Body of pancreas (tissue), 4 donors: ENCODE measurements at regions not wholly inside any gene's neighbourhood (a gene's known extent, or its start where the extent isn't known, plus 50 kb on each side); places are given as distances from the start of the nearest gene placed in this dataset.

ENCODE experiments used
- ATAC-seq: fragments of 150-250 bp; one replicate; pipeline ENCODE4 v1.9.1; 2016
- DNase-seq, 4 donors: peaks; one replicate each; pipeline ENCODE4 v3.0.0-alpha.2; 2019
- H3K27ac ChIP-seq, 4 donors: fragments of 200-600 bp; sonication (generic); 1 replicate in 3 of 4; 2 replicates in 1 of 4; pipeline versions ENCODE4 v1.5.1 to v1.6.1; 2016 to 2019; ENCODE audit warnings: mild to moderate bottlenecking in 1 of 4, mixed read lengths in 1 of 4, moderate library complexity in 1 of 4
- H3K27me3 ChIP-seq, 2 donors: fragments of 200-600 bp; sonication (generic); one replicate each; pipeline ENCODE4 v1.6.0; 2016; ENCODE audit warnings: mild to moderate bottlenecking in 1 of 2
- H3K36me3 ChIP-seq, 2 donors: fragments of 200-600 bp; sonication (generic); replicated peaks in 1 of 2; 2 replicates each; pipeline ENCODE4 v1.5.1; 2016; ENCODE audit warnings: low read depth in 2 of 2; ENCODE audit not compliant: insufficient read depth in 1 of 2
- H3K4me1 ChIP-seq: fragments of 200-600 bp; sonication (generic); one replicate; pipeline ENCODE4 v1.6.0; 2016
- H3K4me3 ChIP-seq, 2 donors: fragments of 200-600 bp; sonication (generic); 1 replicate in 1 of 2; 2 replicates in 1 of 2; pipeline ENCODE4 v1.5.1; 2016 to 2019
- H3K9me3 ChIP-seq, 3 donors: fragments of 200-600 bp; sonication (generic); 1 replicate in 2 of 3; 2 replicates in 1 of 3; pipeline ENCODE4 v1.5.1; 2016
- POLR2A ChIP-seq, 3 donors: fragments of 450-650 bp; IDR thresholded peaks; one replicate each; pipeline ENCODE4 v1.6.1; 2016; ENCODE audit warnings: antibody characterized with exemption in 3 of 3, mild to moderate bottlenecking in 2 of 3
- WGBS, 2 donors: methylation state at CpG; one replicate each; pipeline ENCODE4 v1.1.5; 2017; 5-methylcytosine and 5-hydroxymethylcytosine counted together
- intact Hi-C: fragments of 100-400 bp; cut with DNase I; formaldehyde crosslinking; loops from one replicate; pipeline ENCODE4 v1.15.1; 2023
- TF ChIP-seq, protein P1 (sequence below), 7 experiments: fragments of 450-650 bp in 4 of 7; fragments of 200-600 bp in 3 of 7; sonication (generic) in 3 of 7; IDR thresholded peaks; one replicate each; pipeline ENCODE4 v1.5.1; 2016 to 2019; ENCODE audit warnings: antibody characterized with exemption in 7 of 7

GRCh38 chr7:156198277-156198676 is 386.0 kb upstream of the SHH start:
- H3K27me3 ChIP-seq, result no peaks in the 10 kb centered on the region
- no peaks in the 10 kb centered on the region for H3K9me3 ChIP-seq
- no peak overlapping the region for H3K27ac ChIP-seq
- H3K36me3 ChIP-seq, result no peaks in the 10 kb centered on the region
- DNase-seq (no peak), ATAC-seq (no peak)
- WGBS, 2 donors, result 66 to 78% methylated on average over 9 of the region's 9 CpGs
- intact Hi-C loops, result no loop called here
- no peak overlapping the region for H3K4me3 ChIP-seq
- H3K4me1 ChIP-seq, result no peaks in the 10 kb centered on the region
- no peak for TF ChIP-seq POLR2A (IDR thresholded peaks at IDR 0.05)
- TF ChIP-seq, protein P1, sequence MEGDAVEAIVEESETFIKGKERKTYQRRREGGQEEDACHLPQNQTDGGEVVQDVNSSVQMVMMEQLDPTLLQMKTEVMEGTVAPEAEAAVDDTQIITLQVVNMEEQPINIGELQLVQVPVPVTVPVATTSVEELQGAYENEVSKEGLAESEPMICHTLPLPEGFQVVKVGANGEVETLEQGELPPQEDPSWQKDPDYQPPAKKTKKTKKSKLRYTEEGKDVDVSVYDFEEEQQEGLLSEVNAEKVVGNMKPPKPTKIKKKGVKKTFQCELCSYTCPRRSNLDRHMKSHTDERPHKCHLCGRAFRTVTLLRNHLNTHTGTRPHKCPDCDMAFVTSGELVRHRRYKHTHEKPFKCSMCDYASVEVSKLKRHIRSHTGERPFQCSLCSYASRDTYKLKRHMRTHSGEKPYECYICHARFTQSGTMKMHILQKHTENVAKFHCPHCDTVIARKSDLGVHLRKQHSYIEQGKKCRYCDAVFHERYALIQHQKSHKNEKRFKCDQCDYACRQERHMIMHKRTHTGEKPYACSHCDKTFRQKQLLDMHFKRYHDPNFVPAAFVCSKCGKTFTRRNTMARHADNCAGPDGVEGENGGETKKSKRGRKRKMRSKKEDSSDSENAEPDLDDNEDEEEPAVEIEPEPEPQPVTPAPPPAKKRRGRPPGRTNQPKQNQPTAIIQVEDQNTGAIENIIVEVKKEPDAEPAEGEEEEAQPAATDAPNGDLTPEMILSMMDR (IDR thresholded peaks at IDR 0.05), result no peak

- intact Hi-C loops, result no loop called here
- H3K27ac ChIP-seq, result no peak overlapping the region
- no peaks in the 10 kb centered on the region for H3K9me3 ChIP-seq
- no peaks in the 10 kb centered on the region for H3K27me3 ChIP-seq
- 77 to 88% methylated on average over 11 to 13 of the region's 13 CpGs for WGBS, 2 donors
- no peaks in the 10 kb centered on the region for H3K4me1 ChIP-seq
- no peaks in the 10 kb centered on the region for H3K36me3 ChIP-seq
- ATAC-seq, result no peak
- TF ChIP-seq POLR2A (IDR thresholded peaks at IDR 0.05), result no peak
- TF ChIP-seq, protein P1 (IDR thresholded peaks at IDR 0.05), result no peak
- no peak for DNase-seq
- H3K4me3 ChIP-seq, result no peak overlapping the region
Observed at GRCh38 chr7:156196649-156197048, 384.4 kb upstream of the SHH start.

DNA sequence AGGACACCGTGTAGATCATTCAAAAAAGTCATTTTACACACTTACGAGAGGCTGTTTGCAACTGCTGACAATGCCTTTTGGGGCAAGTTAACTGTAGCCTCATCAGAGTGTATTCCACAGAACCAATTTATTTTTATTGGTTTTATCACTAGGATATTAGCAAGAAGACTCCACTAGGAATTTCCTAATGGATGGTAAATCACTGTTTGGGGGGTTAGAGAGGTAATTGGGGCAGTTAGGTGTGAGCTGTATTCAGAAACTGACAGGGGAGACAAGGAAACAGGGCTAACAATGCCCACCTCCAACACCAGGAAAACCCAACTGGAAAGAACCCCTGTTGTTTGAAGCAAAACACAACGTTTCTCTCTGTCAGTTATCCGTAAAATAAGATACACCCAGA is 383.0 kb upstream of the SHH start:
- Histone ChIP-seq H3K9me3 (no peaks in the 10 kb centered on the region), H3K36me3 (no peaks in the 10 kb centered on the region), H3K27ac (no peak overlapping the region), H3K4me1 (no peaks in the 10 kb centered on the region), H3K27me3 (no peaks in the 10 kb centered on the region), H3K4me3 (no peak overlapping the region)
- DNase-seq, result no peak
- no peak for ATAC-seq
- 56 to 65% methylated on average over 4 of the region's 4 CpGs for WGBS, 2 donors
- TF ChIP-seq, protein P1 (IDR thresholded peaks at IDR 0.05), result no peak
- TF ChIP-seq POLR2A (IDR thresholded peaks at IDR 0.05), result no peak
- intact Hi-C loops, result no loop called here

DNA sequence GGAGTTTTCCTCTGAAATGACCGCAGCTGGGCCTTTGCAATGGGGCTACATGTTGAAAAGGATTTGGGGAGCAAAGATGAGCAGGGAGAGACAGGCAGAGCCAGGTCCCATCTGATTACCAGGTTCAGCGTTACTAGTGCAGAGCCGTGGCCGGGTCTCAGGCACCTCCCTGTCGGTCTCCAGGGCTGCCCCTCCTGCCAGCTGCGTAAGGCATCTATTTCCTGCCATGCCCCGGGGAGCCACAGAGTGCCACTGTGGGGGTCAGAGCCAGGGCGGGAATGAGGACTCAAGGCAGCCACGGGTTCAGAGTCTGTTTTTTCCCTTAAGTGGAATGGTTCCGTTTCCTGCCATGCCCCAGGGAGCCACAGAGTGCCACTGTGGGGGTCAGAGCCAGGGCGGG is 382.6 kb upstream of the SHH start:
- Histone ChIP-seq H3K4me1 (no peaks in the 10 kb centered on the region), H3K36me3 (no peaks in the 10 kb centered on the region), H3K4me3 (no peak overlapping the region), H3K9me3 (no peaks in the 10 kb centered on the region), H3K27me3 (no peaks in the 10 kb centered on the region), H3K27ac (no peak overlapping the region)
- WGBS, 2 donors, result 58 to 91% methylated on average over 9 to 11 of the region's 11 CpGs
- DNase-seq (no peak), ATAC-seq (no peak)
- TF ChIP-seq, protein P1 (IDR thresholded peaks at IDR 0.05), result no peak
- TF ChIP-seq POLR2A (IDR thresholded peaks at IDR 0.05), result no peak
- intact Hi-C loops, result no loop called here

DNA sequence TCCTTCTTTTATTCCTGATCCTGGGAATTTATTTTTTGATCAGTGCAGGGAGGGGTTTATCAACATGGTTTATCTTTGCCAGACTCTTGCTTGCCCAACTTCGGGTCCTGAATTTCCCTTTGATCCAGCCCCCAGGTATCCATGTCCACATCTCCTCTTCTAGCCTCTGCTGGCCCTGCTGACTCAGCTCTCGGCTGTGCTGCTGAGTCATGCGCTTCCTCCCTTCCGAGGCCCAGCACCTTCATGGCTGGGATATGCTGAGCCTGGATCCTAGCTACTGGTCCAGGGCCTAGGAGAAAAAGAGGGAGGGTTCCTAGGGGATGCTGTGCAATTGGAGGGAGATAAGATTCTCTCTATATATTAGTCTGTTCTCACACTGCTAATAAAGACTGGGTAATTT is 380.7 kb upstream of the SHH start:
- Histone ChIP-seq H3K4me1 (no peaks in the 10 kb centered on the region), H3K9me3 (no peaks in the 10 kb centered on the region), H3K36me3 (no peaks in the 10 kb centered on the region), H3K27me3 (no peaks in the 10 kb centered on the region), H3K27ac (no peak overlapping the region), H3K4me3 (no peak overlapping the region)
- intact Hi-C loops, result no loop called here
- WGBS, 2 donors, result 64 to 77% methylated on average over 4 of the region's 4 CpGs
- ATAC-seq, result no peak
- no peak for DNase-seq
- TF ChIP-seq, protein P1 (IDR thresholded peaks at IDR 0.05), result no peak
- no peak for TF ChIP-seq POLR2A (IDR thresholded peaks at IDR 0.05)
